ENCODE measurements at regions not wholly inside any gene's neighbourhood (a gene's known extent, or its start where the extent isn't known, plus 50 kb on each side); places are given as distances from the start of the nearest gene placed in this dataset.

DNA sequence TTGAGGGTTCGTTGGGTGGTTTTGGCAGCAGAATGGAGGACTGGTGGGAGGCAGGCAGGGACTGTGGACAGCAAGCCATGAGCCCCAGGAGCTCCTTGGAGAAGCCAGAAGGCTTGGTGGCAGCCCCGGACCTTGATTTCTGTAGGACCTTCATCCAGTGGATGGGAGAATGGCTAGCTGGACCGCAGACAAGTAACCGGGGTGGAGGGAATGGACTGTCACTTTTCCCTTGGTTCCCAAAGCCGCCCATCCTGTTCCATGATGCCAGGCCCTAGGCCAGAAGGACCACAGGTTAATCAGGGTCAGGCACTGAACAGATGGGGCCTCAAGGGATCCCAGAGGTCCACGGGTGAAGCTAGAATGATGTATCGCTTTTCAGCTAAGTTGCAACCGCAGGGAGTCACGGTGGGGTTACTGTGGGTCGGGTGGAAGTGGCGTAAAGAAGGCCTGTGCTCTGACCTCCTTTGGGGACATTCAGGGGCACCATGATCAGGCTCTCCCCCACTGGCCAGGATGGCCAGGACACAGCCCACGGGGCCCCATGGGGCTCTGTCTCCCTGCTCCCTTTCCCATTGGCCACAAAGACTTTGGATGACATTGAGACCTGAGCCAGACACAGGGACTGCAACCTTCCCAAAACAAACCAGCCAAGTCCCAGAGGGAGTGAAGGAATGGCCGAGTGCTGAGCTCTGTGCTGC lies 66.9 kb upstream of the MRTFB start:
- no peak overlapping the region for H3K4me3 ChIP-seq (ENCODE audit: low read length)
- H3K79me2 ChIP-seq (replicated peaks; ENCODE audit: insufficient read depth, low read length), result no peaks in the 10 kb centered on the region
- no peaks in the 10 kb centered on the region for H3K9me3 ChIP-seq (ENCODE audit: low read length)
- no peak overlapping the region for H3K9ac ChIP-seq (ENCODE audit: low read length)
- no peaks in the 10 kb centered on the region for H3F3A ChIP-seq (ENCODE audit: insufficient read depth, low read length, poor library complexity, severe bottlenecking)
- H3K27me3 ChIP-seq (ENCODE audit: insufficient read depth, low read depth, low read length), result no peaks in the 10 kb centered on the region
- no peak overlapping the region for H2AFZ ChIP-seq (ENCODE audit: low read depth, low read length)
- no peaks in the 10 kb centered on the region for H3K9me2 ChIP-seq (ENCODE audit: insufficient read depth, low read length)
- H3K36me3 ChIP-seq (ENCODE audit: insufficient read depth, low read length), result no peaks in the 10 kb centered on the region
- H3K27ac ChIP-seq (ENCODE audit: low read length), result no peak overlapping the region
- H3K4me2 ChIP-seq (ENCODE audit: low read length), result no peak overlapping the region
- TF ChIP-seq, protein P1, sequence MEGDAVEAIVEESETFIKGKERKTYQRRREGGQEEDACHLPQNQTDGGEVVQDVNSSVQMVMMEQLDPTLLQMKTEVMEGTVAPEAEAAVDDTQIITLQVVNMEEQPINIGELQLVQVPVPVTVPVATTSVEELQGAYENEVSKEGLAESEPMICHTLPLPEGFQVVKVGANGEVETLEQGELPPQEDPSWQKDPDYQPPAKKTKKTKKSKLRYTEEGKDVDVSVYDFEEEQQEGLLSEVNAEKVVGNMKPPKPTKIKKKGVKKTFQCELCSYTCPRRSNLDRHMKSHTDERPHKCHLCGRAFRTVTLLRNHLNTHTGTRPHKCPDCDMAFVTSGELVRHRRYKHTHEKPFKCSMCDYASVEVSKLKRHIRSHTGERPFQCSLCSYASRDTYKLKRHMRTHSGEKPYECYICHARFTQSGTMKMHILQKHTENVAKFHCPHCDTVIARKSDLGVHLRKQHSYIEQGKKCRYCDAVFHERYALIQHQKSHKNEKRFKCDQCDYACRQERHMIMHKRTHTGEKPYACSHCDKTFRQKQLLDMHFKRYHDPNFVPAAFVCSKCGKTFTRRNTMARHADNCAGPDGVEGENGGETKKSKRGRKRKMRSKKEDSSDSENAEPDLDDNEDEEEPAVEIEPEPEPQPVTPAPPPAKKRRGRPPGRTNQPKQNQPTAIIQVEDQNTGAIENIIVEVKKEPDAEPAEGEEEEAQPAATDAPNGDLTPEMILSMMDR (IDR thresholded peaks at IDR 0.05; ENCODE audit: poor library complexity, severe bottlenecking), result no peak
- no peak for TF ChIP-seq POLR2AphosphoS5 (IDR thresholded peaks at IDR 0.05)
- TF ChIP-seq SMC3 (conservative IDR thresholded peaks at IDR 0.05; ENCODE audit: poor library complexity), result no peak
- TF ChIP-seq RAD21 (conservative IDR thresholded peaks at IDR 0.05), result no peak
- no peak for TF ChIP-seq MXI1 (conservative IDR thresholded peaks at IDR 0.05; ENCODE audit: poor library complexity, severe bottlenecking)
- TF ChIP-seq EZH2 (IDR thresholded peaks at IDR 0.05; ENCODE audit: borderline replicate concordance, insufficient read depth, low read length, poor library complexity, severe bottlenecking), result no peak
- no peak for TF ChIP-seq EP300 (conservative IDR thresholded peaks at IDR 0.05; ENCODE audit: poor library complexity, severe bottlenecking)
- TF ChIP-seq, protein P2, sequence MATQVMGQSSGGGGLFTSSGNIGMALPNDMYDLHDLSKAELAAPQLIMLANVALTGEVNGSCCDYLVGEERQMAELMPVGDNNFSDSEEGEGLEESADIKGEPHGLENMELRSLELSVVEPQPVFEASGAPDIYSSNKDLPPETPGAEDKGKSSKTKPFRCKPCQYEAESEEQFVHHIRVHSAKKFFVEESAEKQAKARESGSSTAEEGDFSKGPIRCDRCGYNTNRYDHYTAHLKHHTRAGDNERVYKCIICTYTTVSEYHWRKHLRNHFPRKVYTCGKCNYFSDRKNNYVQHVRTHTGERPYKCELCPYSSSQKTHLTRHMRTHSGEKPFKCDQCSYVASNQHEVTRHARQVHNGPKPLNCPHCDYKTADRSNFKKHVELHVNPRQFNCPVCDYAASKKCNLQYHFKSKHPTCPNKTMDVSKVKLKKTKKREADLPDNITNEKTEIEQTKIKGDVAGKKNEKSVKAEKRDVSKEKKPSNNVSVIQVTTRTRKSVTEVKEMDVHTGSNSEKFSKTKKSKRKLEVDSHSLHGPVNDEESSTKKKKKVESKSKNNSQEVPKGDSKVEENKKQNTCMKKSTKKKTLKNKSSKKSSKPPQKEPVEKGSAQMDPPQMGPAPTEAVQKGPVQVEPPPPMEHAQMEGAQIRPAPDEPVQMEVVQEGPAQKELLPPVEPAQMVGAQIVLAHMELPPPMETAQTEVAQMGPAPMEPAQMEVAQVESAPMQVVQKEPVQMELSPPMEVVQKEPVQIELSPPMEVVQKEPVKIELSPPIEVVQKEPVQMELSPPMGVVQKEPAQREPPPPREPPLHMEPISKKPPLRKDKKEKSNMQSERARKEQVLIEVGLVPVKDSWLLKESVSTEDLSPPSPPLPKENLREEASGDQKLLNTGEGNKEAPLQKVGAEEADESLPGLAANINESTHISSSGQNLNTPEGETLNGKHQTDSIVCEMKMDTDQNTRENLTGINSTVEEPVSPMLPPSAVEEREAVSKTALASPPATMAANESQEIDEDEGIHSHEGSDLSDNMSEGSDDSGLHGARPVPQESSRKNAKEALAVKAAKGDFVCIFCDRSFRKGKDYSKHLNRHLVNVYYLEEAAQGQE (IDR thresholded peaks at IDR 0.05; ENCODE audit: borderline replicate concordance), result no peak
- TF ChIP-seq TAF1 (IDR thresholded peaks at IDR 0.05; ENCODE audit: low read depth), result no peak
- no peaks in the 10 kb centered on the region for H4K20me1 ChIP-seq (ENCODE audit: insufficient read depth)

GRCh38 chr16:14004729-14005315 lies 66.3 kb upstream of the MRTFB start:
- no peak overlapping the region for H2AFZ ChIP-seq (ENCODE audit: low read depth, low read length)
- no peak for TF ChIP-seq EZH2 (IDR thresholded peaks at IDR 0.05; ENCODE audit: borderline replicate concordance, insufficient read depth, low read length, poor library complexity, severe bottlenecking)
- no peak for TF ChIP-seq RAD21 (conservative IDR thresholded peaks at IDR 0.05)
- no peak for TF ChIP-seq POLR2AphosphoS5 (IDR thresholded peaks at IDR 0.05)
- TF ChIP-seq, protein P1 (IDR thresholded peaks at IDR 0.05; ENCODE audit: poor library complexity, severe bottlenecking), result no peak
- TF ChIP-seq, protein P2 (IDR thresholded peaks at IDR 0.05; ENCODE audit: borderline replicate concordance), result no peak
- no peak for TF ChIP-seq MXI1 (conservative IDR thresholded peaks at IDR 0.05; ENCODE audit: poor library complexity, severe bottlenecking)
- no peak for TF ChIP-seq SMC3 (conservative IDR thresholded peaks at IDR 0.05; ENCODE audit: poor library complexity)
- no peak for TF ChIP-seq EP300 (conservative IDR thresholded peaks at IDR 0.05; ENCODE audit: poor library complexity, severe bottlenecking)
- no peak for TF ChIP-seq TAF1 (IDR thresholded peaks at IDR 0.05; ENCODE audit: low read depth)
- H3K36me3 ChIP-seq (ENCODE audit: insufficient read depth, low read length), result no peaks in the 10 kb centered on the region
- H3K9ac ChIP-seq (ENCODE audit: low read length), result no peak overlapping the region
- no peaks in the 10 kb centered on the region for H3K27me3 ChIP-seq (ENCODE audit: insufficient read depth, low read depth, low read length)
- no peaks in the 10 kb centered on the region for H3K9me2 ChIP-seq (ENCODE audit: insufficient read depth, low read length)
- no peaks in the 10 kb centered on the region for H3K9me3 ChIP-seq (ENCODE audit: low read length)
- H3K4me3 ChIP-seq (ENCODE audit: low read length), result no peak overlapping the region
- no peak overlapping the region for H3K27ac ChIP-seq (ENCODE audit: low read length)
- no peaks in the 10 kb centered on the region for H3K79me2 ChIP-seq (replicated peaks; ENCODE audit: insufficient read depth, low read length)
- H3K4me2 ChIP-seq (ENCODE audit: low read length), result no peak overlapping the region
- H3F3A ChIP-seq (ENCODE audit: insufficient read depth, low read length, poor library complexity, severe bottlenecking), result no peaks in the 10 kb centered on the region
- H4K20me1 ChIP-seq (ENCODE audit: insufficient read depth), result no peaks in the 10 kb centered on the region
